ENCODE measurements at regions not wholly inside any gene's neighbourhood (a gene's known extent, or its start where the extent isn't known, plus 50 kb on each side); places are given as distances from the start of the nearest gene placed in this dataset.

DNA sequence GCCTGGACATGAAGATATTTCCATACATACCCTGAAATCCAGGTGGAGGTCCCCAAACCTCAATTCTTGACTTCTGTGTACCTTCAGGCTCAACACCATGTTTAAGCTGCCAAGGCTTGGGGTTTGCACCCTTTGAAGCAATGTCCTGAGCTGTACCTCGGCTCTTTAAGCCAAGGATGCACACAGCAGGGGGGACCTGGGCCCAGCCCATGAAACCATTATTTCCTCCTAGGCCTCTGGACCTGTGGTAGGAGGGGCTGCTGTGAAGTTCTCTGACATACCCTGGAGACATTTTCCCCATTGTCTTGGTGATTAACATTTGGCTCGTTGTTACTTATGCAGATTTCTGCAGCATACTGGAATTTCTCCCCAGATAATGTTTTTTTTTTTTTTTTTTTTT, 184.3 kb upstream of the RGS18 start:
- DNase-seq (ENCODE audit: extremely low spot score) = no peak
- ChIA-PET CTCF (interaction anchor here (0.7 kb wide), 1 partner anchor 54 kb away, joined by 4 read pairs; no protein-coding TSS in a partner anchor), POLR2A (no interaction called here)
- TF ChIP-seq SP1 (IDR thresholded peaks at IDR 0.05) (no peak), HDGF (IDR thresholded peaks at IDR 0.05; ENCODE audit: borderline replicate concordance) (no peak), L3MBTL2 (conservative IDR thresholded peaks at IDR 0.05) (no peak), SUZ12 (IDR thresholded peaks at IDR 0.05) (no peak), FOXK2 (IDR thresholded peaks at IDR 0.05) (no peak), FOXA1 (IDR thresholded peaks at IDR 0.05) (no peak)

DNA sequence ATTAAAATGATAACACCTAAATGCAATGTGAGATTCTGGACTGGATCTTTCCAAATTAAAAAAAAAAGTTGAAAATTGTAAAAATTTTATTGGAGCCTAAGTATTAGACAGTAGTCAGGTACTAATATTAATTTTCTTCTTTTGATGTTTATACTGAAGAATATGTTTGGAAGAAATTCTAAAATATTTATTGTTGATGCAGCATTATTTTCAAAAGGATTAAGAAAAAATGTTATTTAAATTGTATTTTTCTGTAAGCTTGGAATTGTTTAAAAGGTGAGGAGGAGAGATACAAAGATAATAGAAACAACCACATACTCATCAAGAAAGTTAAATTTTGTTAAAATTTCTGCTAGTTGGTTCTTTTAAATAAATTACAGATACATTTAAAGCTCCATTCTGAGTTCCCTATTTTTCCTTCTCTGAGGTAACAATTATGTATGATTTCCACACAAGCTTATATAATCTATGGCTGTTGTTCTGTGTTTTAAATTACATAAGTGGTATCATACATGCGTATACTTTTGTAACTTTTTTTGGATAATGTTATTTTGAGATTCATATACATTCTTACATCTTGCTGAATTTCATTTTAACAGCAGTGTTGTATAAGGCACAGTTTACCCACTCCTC, 180.3 kb upstream of the RGS18 start:
- no peak for DNase-seq (ENCODE audit: extremely low spot score)
- ChIA-PET CTCF (no interaction called here), POLR2A (no interaction called here)
- no peak for TF ChIP-seq NFRKB (IDR thresholded peaks at IDR 0.05)
- no peak for TF ChIP-seq FOXK2 (IDR thresholded peaks at IDR 0.05)
- no peak for TF ChIP-seq L3MBTL2 (conservative IDR thresholded peaks at IDR 0.05)
- TF ChIP-seq FOXM1 (IDR thresholded peaks at IDR 0.05; ENCODE audit: borderline replicate concordance) = no peak
- TF ChIP-seq ZNF384 (IDR thresholded peaks at IDR 0.05) = no peak
- no peak for TF ChIP-seq TARDBP (IDR thresholded peaks at IDR 0.05)
- TF ChIP-seq LEF1 (IDR thresholded peaks at IDR 0.05; ENCODE audit: borderline replicate concordance) = no peak
- no peak for TF ChIP-seq BHLHE40 (IDR thresholded peaks at IDR 0.05; ENCODE audit: borderline replicate concordance)
- no peak for TF ChIP-seq ARNT (IDR thresholded peaks at IDR 0.05)
- no peak for TF ChIP-seq SUZ12 (IDR thresholded peaks at IDR 0.05)
- no peak for TF ChIP-seq SP1 (IDR thresholded peaks at IDR 0.05)
- no peak for TF ChIP-seq CTBP1 (IDR thresholded peaks at IDR 0.05; ENCODE audit: borderline replicate concordance)
- no peak for TF ChIP-seq HDGF (IDR thresholded peaks at IDR 0.05; ENCODE audit: borderline replicate concordance)
- TF ChIP-seq, protein P1, sequence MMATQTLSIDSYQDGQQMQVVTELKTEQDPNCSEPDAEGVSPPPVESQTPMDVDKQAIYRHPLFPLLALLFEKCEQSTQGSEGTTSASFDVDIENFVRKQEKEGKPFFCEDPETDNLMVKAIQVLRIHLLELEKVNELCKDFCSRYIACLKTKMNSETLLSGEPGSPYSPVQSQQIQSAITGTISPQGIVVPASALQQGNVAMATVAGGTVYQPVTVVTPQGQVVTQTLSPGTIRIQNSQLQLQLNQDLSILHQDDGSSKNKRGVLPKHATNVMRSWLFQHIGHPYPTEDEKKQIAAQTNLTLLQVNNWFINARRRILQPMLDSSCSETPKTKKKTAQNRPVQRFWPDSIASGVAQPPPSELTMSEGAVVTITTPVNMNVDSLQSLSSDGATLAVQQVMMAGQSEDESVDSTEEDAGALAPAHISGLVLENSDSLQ (IDR thresholded peaks at IDR 0.05) = no peak
- no peak for TF ChIP-seq FOXA1 (IDR thresholded peaks at IDR 0.05)

DNA sequence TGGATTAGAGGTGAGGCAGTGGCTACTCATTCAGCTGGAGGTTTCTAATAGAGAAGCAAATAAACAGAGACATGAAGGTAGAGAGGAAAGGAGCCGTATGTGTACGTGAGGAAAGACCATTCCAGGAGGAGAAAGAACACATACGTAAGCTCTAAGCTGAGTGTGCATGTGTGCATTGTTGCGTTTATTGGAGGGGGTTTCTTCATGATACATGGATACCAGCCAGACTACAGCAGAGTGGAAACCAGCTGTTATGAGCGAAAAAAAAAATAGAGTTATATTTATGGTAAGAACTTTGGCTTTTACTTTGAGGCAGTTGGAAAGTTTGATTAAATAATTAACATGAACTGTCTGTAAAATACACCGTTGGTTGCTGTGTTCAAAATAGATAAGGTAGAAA, 173.4 kb upstream of the RGS18 start:
- POLR2A ChIA-PET = no interaction called here
- TF ChIP-seq, protein P1 (IDR thresholded peaks at IDR 0.05) = no peak
- TF ChIP-seq HDGF (IDR thresholded peaks at IDR 0.05; ENCODE audit: borderline replicate concordance) = no peak
- TF ChIP-seq NFRKB (IDR thresholded peaks at IDR 0.05) = no peak
- TF ChIP-seq FOXM1 (IDR thresholded peaks at IDR 0.05; ENCODE audit: borderline replicate concordance) = no peak
- no peak for TF ChIP-seq TARDBP (IDR thresholded peaks at IDR 0.05)
- TF ChIP-seq ZNF384 (IDR thresholded peaks at IDR 0.05) = no peak
- no peak for TF ChIP-seq SP1 (IDR thresholded peaks at IDR 0.05)
- CTCF ChIA-PET = no interaction called here
- no peak for DNase-seq (ENCODE audit: extremely low spot score)

DNA sequence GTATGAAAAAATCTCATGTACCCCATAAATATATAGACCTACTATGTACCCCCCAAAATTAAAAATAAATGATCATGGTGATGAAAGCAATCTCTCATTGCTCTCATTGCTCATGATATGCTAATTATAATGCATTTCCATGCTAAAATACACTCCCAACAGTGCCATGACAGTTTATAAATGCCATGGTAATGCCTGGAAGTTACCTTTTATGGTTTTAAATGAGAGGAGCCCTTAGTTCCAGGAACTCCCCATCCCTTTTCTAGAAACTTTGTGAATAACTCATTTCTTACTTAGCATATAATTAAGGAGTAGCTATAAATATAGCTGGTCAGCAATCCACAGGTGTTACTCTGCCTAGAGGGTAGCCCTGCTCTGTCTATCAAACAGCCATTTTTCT, 166.1 kb upstream of the RGS18 start:
- ChIA-PET CTCF (no interaction called here), POLR2A (no interaction called here)
- TF ChIP-seq L3MBTL2 (conservative IDR thresholded peaks at IDR 0.05) = no peak
- no peak for TF ChIP-seq CTBP1 (IDR thresholded peaks at IDR 0.05; ENCODE audit: borderline replicate concordance)
- TF ChIP-seq SP1 (IDR thresholded peaks at IDR 0.05) = no peak
- no peak for TF ChIP-seq TARDBP (IDR thresholded peaks at IDR 0.05)
- DNase-seq (ENCODE audit: extremely low spot score) = no peak

DNA sequence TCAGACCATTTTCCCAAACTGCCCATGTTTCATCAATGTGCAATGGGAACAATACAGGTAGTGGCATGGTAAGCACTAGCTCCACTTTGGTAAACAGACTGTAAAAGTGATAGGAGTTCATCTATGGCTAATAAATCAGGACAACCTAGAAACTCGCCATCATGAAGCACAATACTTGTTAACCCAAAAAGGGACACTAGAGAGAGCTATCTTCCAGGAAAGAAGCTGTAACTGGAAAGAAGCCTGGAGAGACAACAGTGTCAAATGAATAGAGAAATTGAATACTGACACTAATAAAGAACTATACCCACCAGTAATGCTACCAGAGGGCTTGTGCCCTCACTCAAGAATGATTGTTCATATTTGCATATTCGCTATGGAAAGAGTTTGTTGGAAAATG, 164.7 kb upstream of the RGS18 start:
- TF ChIP-seq SP1 (IDR thresholded peaks at IDR 0.05) (no peak), HDGF (IDR thresholded peaks at IDR 0.05; ENCODE audit: borderline replicate concordance) (no peak), SUZ12 (IDR thresholded peaks at IDR 0.05) (no peak), CTBP1 (IDR thresholded peaks at IDR 0.05; ENCODE audit: borderline replicate concordance) (no peak), FOXK2 (IDR thresholded peaks at IDR 0.05) (no peak), FOXM1 (IDR thresholded peaks at IDR 0.05; ENCODE audit: borderline replicate concordance) (no peak), TARDBP (IDR thresholded peaks at IDR 0.05) (no peak), ELF4 (IDR thresholded peaks at IDR 0.05) (no peak), ZNF384 (IDR thresholded peaks at IDR 0.05) (no peak)
- TF ChIP-seq, protein P1 (IDR thresholded peaks at IDR 0.05) = no peak
- ChIA-PET CTCF (no interaction called here), POLR2A (no interaction called here)
- no peak for DNase-seq (ENCODE audit: extremely low spot score)

DNA sequence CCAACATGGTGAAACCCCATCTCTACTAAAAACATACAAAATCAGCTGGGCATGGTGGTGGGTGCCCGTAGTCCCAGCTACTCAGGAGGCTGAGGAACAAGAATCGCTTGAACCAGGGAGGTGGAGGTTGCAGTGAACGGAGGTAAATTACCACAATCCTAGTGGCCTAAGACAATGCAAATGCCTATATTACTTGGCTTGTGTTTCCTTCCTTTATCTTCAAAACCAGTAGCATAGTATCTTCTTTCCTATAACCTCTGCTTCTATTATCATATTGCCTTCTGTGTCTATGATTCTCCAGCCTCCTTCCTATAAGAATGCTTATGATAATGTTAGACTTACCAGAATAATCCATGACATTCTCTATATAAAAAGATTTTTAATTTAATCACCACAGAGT, 156.2 kb upstream of the RGS18 start:
- DNase-seq (ENCODE audit: extremely low spot score) = no peak
- ChIA-PET CTCF (no interaction called here), POLR2A (no interaction called here)
- TF ChIP-seq, protein P1 (IDR thresholded peaks at IDR 0.05) = no peak
- TF ChIP-seq HDGF (IDR thresholded peaks at IDR 0.05; ENCODE audit: borderline replicate concordance) (no peak), FOXA1 (IDR thresholded peaks at IDR 0.05) (no peak), ELF4 (IDR thresholded peaks at IDR 0.05) (no peak), FOXK2 (IDR thresholded peaks at IDR 0.05) (no peak), L3MBTL2 (conservative IDR thresholded peaks at IDR 0.05) (no peak), BHLHE40 (IDR thresholded peaks at IDR 0.05; ENCODE audit: borderline replicate concordance) (no peak)
